H9 (cell line): ENCODE measurements at regions not wholly inside any gene's neighbourhood (a gene's known extent, or its start where the extent isn't known, plus 50 kb on each side); places are given as distances from the start of the nearest gene placed in this dataset.

Source experiments
- DNase-seq: peaks from one replicate; pipeline ENCODE4 v3.0.0-alpha.2; 2017
- H2AFZ ChIP-seq: one replicate; pipeline ENCODE4 v1.6.1; 2013; ENCODE audit warnings: mild to moderate bottlenecking, low read length, control low read depth, moderate library complexity
- H2AK5ac ChIP-seq: 2 replicates; pipeline ENCODE4 v1.6.1; 2013; ENCODE audit warnings: low read length, control low read depth, mixed read lengths; ENCODE audit not compliant: insufficient read length
- H2BK120ac ChIP-seq: one replicate; pipeline ENCODE4 v1.6.1; 2013; ENCODE audit warnings: low read depth, mild to moderate bottlenecking, low read length, control low read depth, inconsistent platforms; ENCODE audit not compliant: poor library complexity, severe bottlenecking
- H2BK12ac ChIP-seq: 2 replicates; pipeline ENCODE4 v1.6.1; 2013; ENCODE audit warnings: low read length, control low read depth, mixed read lengths, low read depth; ENCODE audit not compliant: insufficient read length
- H2BK15ac ChIP-seq: 2 replicates; pipeline ENCODE4 v1.6.1; 2013; ENCODE audit warnings: low read depth, low read length, control low read depth
- H2BK20ac ChIP-seq: one replicate; pipeline ENCODE4 v1.6.1; 2013; ENCODE audit warnings: low read depth, mild to moderate bottlenecking, low read length, control low read depth, inconsistent platforms; ENCODE audit not compliant: poor library complexity, severe bottlenecking
- H2BK5ac ChIP-seq: 2 replicates; pipeline ENCODE4 v1.6.1; 2013; ENCODE audit warnings: low read length, control low read depth, mixed read lengths; ENCODE audit not compliant: insufficient read length
- H3K14ac ChIP-seq: 2 replicates; pipeline ENCODE4 v1.6.1; 2013; ENCODE audit warnings: low read length, control low read depth; ENCODE audit not compliant: insufficient read depth
- H3K18ac ChIP-seq: 2 replicates; pipeline ENCODE4 v1.6.1; 2013; ENCODE audit warnings: low read depth, mild to moderate bottlenecking, mixed read lengths, low read length, control low read depth; ENCODE audit not compliant: insufficient read length
- H3K23ac ChIP-seq: 2 replicates; pipeline ENCODE4 v1.6.1; 2013; ENCODE audit warnings: low read length, control low read depth, mixed read lengths, low read depth; ENCODE audit not compliant: insufficient read length
- H3K23me2 ChIP-seq: 2 replicates; pipeline ENCODE4 v1.6.1; 2013; ENCODE audit warnings: low read depth, mild to moderate bottlenecking, mixed read lengths, low read length, control low read depth; ENCODE audit not compliant: insufficient read length, poor library complexity, severe bottlenecking
- H3K27ac ChIP-seq: 2 replicates; pipeline ENCODE4 v1.5.1; 2013; ENCODE audit warnings: low read length, control low read depth, mixed read lengths, low read depth; ENCODE audit not compliant: insufficient read length
- H3K27me3 ChIP-seq: 2 replicates; pipeline ENCODE4 v1.6.1; 2013; ENCODE audit warnings: low read length, control low read depth, inconsistent platforms; ENCODE audit not compliant: insufficient read depth
- H3K4ac ChIP-seq: 2 replicates; pipeline ENCODE4 v1.6.1; 2013; ENCODE audit warnings: low read depth, mild to moderate bottlenecking, control low read depth, inconsistent platforms, low read length, moderate library complexity
- H3K4me1 ChIP-seq: 2 replicates; pipeline ENCODE4 v1.6.1; 2013; ENCODE audit warnings: low read length, control low read depth, inconsistent platforms; ENCODE audit not compliant: insufficient read depth
- H3K4me2 ChIP-seq: 2 replicates; pipeline ENCODE4 v1.6.1; 2013; ENCODE audit warnings: low read length, control low read depth, mixed read lengths; ENCODE audit not compliant: insufficient read length, insufficient read depth
- H3K56ac ChIP-seq: 2 replicates; pipeline ENCODE4 v1.6.1; 2013; ENCODE audit warnings: low read depth, mild to moderate bottlenecking, mixed read lengths, low read length, control low read depth; ENCODE audit not compliant: insufficient read length
- H3K79me1 ChIP-seq: 2 replicates; pipeline ENCODE4 v1.6.1; 2013; ENCODE audit warnings: low read depth, mild to moderate bottlenecking, moderate library complexity, low read length, control low read depth, inconsistent platforms; ENCODE audit not compliant: insufficient read depth, poor library complexity, severe bottlenecking
- H3K79me2 ChIP-seq: 2 replicates; pipeline ENCODE4 v1.6.1; 2013; ENCODE audit warnings: low read length, control low read depth, inconsistent platforms; ENCODE audit not compliant: insufficient read depth
- H3K9ac ChIP-seq: 2 replicates; pipeline ENCODE4 v1.6.1; 2013; ENCODE audit warnings: low read length, control low read depth, mixed read lengths; ENCODE audit not compliant: insufficient read length; ENCODE audit errors: extremely low read depth
- H3K9me3 ChIP-seq: one replicate; pipeline ENCODE4 v1.6.1; 2013; ENCODE audit warnings: low read depth, low read length, inconsistent platforms; ENCODE audit not compliant: control insufficient read depth
- H3T11ph ChIP-seq: one replicate; pipeline ENCODE4 v1.6.1; 2013; ENCODE audit warnings: mild to moderate bottlenecking, low read length, control low read depth, inconsistent platforms
- H4K20me1 ChIP-seq: one replicate; pipeline ENCODE4 v1.6.1; 2013; ENCODE audit not compliant: control insufficient read depth, insufficient read length, insufficient read depth
- H4K5ac ChIP-seq: 2 replicates; pipeline ENCODE4 v1.6.1; 2013; ENCODE audit warnings: low read depth, mild to moderate bottlenecking, mixed read lengths, low read length, control low read depth; ENCODE audit not compliant: insufficient read length
- H4K8ac ChIP-seq: replicated peaks from 2 replicates; pipeline ENCODE4 v1.6.1; 2013; ENCODE audit warnings: low read length, control low read depth, mixed read lengths, low read depth; ENCODE audit not compliant: insufficient read length
- H4K91ac ChIP-seq: 2 replicates; pipeline ENCODE4 v1.6.1; 2013; ENCODE audit warnings: low read depth, mild to moderate bottlenecking, moderate library complexity, mixed read lengths, low read length, control low read depth; ENCODE audit not compliant: insufficient read length
- H3K27ac Mint-ChIP-seq, 3 experiments: 2 replicates in 2 of 3; 3 replicates in 1 of 3; pipeline ENCODE4 v1.8.0; 2020 to 2021; ENCODE audit warnings: mixed read lengths in 3 of 3, mild to moderate bottlenecking in 1 of 3, moderate library complexity in 1 of 3
- H3K27me3 Mint-ChIP-seq: 2 replicates; pipeline ENCODE4 v1.8.0; 2021; ENCODE audit warnings: low read depth, mild to moderate bottlenecking, moderate library complexity, mixed read lengths
- H3K36me3 Mint-ChIP-seq, 3 experiments: 2 replicates in 2 of 3; 3 replicates in 1 of 3; pipeline ENCODE4 v1.8.0; 2020 to 2021; ENCODE audit warnings: low read depth in 3 of 3, mixed read lengths in 3 of 3; ENCODE audit not compliant: insufficient read depth in 1 of 3
- H3K4me1 Mint-ChIP-seq, 2 experiments: 2 replicates each; pipeline ENCODE4 v1.8.0; 2020; ENCODE audit warnings: mixed read lengths in 2 of 2
- H3K4me3 Mint-ChIP-seq, 2 experiments: 2 replicates in 1 of 2; 3 replicates in 1 of 2; pipeline ENCODE4 v1.8.0; 2020 to 2021; ENCODE audit warnings: mild to moderate bottlenecking in 2 of 2, mixed read lengths in 2 of 2, moderate library complexity in 1 of 2
- H3K9me3 Mint-ChIP-seq, 2 experiments: 2 replicates in 1 of 2; 3 replicates in 1 of 2; pipeline ENCODE4 v1.8.0; 2020; ENCODE audit warnings: mild to moderate bottlenecking in 2 of 2, mixed read lengths in 2 of 2, moderate library complexity in 1 of 2
- CTCF ChIP-seq: fragments of 200-600 bp; sonication (generic); conservative IDR thresholded peaks from 3 replicates; pipeline ENCODE4 v1.8.0; 2021; ENCODE audit warnings: antibody characterized with exemption, mild to moderate bottlenecking
- WGBS: extraction: QIAGEN DNeasy Blood & Tissue Kit; methylation state at CpG from one replicate; pipeline ENCODE4 v1.1.7; 2013; ENCODE audit warnings: missing lambda C conversion rate, low lambda C conversion rate, mixed read lengths; ENCODE audit not compliant: insufficient read length; ENCODE audit errors: extremely low coverage; 5-methylcytosine and 5-hydroxymethylcytosine counted together

GRCh38 chr2:117068371-117068770 is 746.1 kb upstream of the DDX18 start:
- Histone ChIP-seq H3K27me3 (no peaks in the 10 kb centered on the region; the same call in 1 of the 2 replicates), H3K23ac (no peak overlapping the region), H2AK5ac (no peak overlapping the region), H2BK120ac (no peak overlapping the region), H3K9ac (no peak overlapping the region), H3K56ac (no peak overlapping the region), H3K18ac (no peak overlapping the region), H4K20me1 (no peaks in the 10 kb centered on the region), H3K14ac (no peak overlapping the region), H3K27ac (no peak overlapping the region), H2BK12ac (no peak overlapping the region), H3K79me2 (no peaks in the 10 kb centered on the region), H3K4me2 (no peak overlapping the region), H3K79me1 (no peaks in the 10 kb centered on the region), H3K9me3 (peaks cover 12% of the 10 kb centered on the region), H2BK5ac (no peak overlapping the region), H2AFZ (no peak overlapping the region), H4K8ac (no peak overlapping the region), H2BK20ac (no peak overlapping the region), H3K4ac (no peak overlapping the region), H2BK15ac (no peak overlapping the region), H3K4me1 (no peaks in the 10 kb centered on the region), H4K5ac (no peak overlapping the region), H3T11ph (no peak overlapping the region), H3K23me2 (no peaks in the 10 kb centered on the region), H4K91ac (no peak overlapping the region)
- Mint-ChIP-seq H3K27me3 (peaks cover 28% of the 10 kb centered on the region), H3K4me1 (no peaks in the 10 kb centered on the region), H3K36me3 (peaks cover 10 to 20% (median 11%) of the 10 kb centered on the region in 3 experiments), H3K9me3 (peaks cover 19 to 23% of the 10 kb centered on the region in 2 experiments), H3K4me3 (no peak overlapping the region), H3K27ac (no peak overlapping the region)
- WGBS: no CpG with 5 or more reads among the region's 2 CpGs
- TF ChIP-seq CTCF: no peak
- DNase-seq: no peak
